ENCODE measurements at regions not wholly inside any gene's neighbourhood (a gene's known extent, or its start where the extent isn't known, plus 50 kb on each side); places are given as distances from the start of the nearest gene placed in this dataset.

DNA sequence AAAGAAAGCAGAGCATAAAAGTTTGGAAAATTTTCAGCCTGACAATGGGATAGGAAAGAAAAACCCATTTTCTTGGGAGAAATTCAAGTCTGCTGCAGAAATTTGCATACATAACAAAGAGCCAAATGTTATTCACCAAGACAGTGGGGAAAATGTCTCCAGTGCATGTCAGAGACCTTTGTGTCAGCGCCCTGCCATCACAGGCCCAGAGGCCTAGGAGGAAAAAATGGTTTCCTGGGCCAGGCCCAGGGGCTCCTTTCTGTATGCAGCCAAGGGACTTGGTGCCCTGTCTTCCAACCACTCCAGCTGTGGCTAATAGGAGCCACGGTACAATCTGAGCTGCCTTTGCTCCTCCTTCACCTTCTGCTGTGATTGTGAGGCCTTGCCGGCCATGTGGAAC is 189.1 kb upstream of the PITRM1 start:
- WGBS, 2 donors: 82 to 96% methylated on average over 3 of the region's 3 CpGs
- TF ChIP-seq POLR2A (IDR thresholded peaks at IDR 0.05): no peak
- TF ChIP-seq, protein P1, sequence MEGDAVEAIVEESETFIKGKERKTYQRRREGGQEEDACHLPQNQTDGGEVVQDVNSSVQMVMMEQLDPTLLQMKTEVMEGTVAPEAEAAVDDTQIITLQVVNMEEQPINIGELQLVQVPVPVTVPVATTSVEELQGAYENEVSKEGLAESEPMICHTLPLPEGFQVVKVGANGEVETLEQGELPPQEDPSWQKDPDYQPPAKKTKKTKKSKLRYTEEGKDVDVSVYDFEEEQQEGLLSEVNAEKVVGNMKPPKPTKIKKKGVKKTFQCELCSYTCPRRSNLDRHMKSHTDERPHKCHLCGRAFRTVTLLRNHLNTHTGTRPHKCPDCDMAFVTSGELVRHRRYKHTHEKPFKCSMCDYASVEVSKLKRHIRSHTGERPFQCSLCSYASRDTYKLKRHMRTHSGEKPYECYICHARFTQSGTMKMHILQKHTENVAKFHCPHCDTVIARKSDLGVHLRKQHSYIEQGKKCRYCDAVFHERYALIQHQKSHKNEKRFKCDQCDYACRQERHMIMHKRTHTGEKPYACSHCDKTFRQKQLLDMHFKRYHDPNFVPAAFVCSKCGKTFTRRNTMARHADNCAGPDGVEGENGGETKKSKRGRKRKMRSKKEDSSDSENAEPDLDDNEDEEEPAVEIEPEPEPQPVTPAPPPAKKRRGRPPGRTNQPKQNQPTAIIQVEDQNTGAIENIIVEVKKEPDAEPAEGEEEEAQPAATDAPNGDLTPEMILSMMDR (IDR thresholded peaks at IDR 0.05): no peak
- Histone ChIP-seq H3K27me3 (no peaks in the 10 kb centered on the region), H3K4me3 (no peak overlapping the region), H3K4me1 (no peaks in the 10 kb centered on the region), H3K9me3 (no peaks in the 10 kb centered on the region), H3K36me3 (ENCODE audit: low read depth, missing control alignments) (no peaks in the 10 kb centered on the region), H3K27ac (no peak overlapping the region)
- DNase-seq: no peak
- intact Hi-C loops (cut with DNase I; ENCODE audit: low total_unique reads): no loop called here

GRCh38 chr10:3357737-3358136 is 185.2 kb upstream of the PITRM1 start:
- WGBS, 2 donors: 86 to 88% methylated on average over 4 of the region's 4 CpGs
- intact Hi-C loops (cut with DNase I; ENCODE audit: low total_unique reads): no loop called here

DNA sequence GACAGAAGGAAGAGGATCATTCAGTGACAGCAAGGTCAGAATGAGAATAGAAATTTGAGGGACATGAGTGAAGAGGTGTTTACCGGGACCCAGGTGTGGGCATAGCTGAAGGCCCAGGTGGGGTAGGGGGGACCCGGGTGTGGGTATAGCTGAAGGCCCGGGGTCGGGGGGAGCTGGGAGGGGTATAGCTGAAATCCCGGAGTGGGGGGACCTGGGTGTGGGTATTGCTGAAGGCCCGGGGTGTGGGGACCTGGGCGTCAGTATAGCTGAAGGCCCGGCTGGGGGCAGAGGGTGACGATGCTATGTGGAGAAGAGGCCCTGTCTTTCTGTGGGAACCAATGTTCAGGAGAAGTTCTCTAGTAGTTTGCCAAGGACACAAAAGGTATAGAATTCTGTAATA is 183.0 kb upstream of the PITRM1 start:
- TF ChIP-seq, protein P1 (IDR thresholded peaks at IDR 0.05): no peak
- no peaks in the 10 kb centered on the region for H3K4me1 ChIP-seq
- no peaks in the 10 kb centered on the region for H3K36me3 ChIP-seq (ENCODE audit: low read depth, missing control alignments)
- 91 to 94% methylated on average over 9 of the region's 9 CpGs for WGBS, 2 donors
- no peaks in the 10 kb centered on the region for H3K27me3 ChIP-seq
- no peaks in the 10 kb centered on the region for H3K9me3 ChIP-seq
- DNase-seq: no peak
- H3K4me3 ChIP-seq: no peak overlapping the region
- intact Hi-C loops (cut with DNase I; ENCODE audit: low total_unique reads): no loop called here
- H3K27ac ChIP-seq: no peak overlapping the region

More at GRCh38 chr10:3357737-3358136, 185.2 kb upstream of the PITRM1 start:
- H3K36me3 ChIP-seq (ENCODE audit: low read depth, missing control alignments): no peaks in the 10 kb centered on the region
- H3K4me3 ChIP-seq: no peak overlapping the region
- H3K4me1 ChIP-seq: no peaks in the 10 kb centered on the region
- no peak for TF ChIP-seq POLR2A (IDR thresholded peaks at IDR 0.05)
- TF ChIP-seq, protein P1 (IDR thresholded peaks at IDR 0.05): no peak
- DNase-seq: no peak
- H3K9me3 ChIP-seq: no peaks in the 10 kb centered on the region
- no peaks in the 10 kb centered on the region for H3K27me3 ChIP-seq
- no peak overlapping the region for H3K27ac ChIP-seq

GRCh38 chr10:3354174-3354900 is 181.8 kb upstream of the PITRM1 start:
- WGBS, 2 donors: 97 to 98% methylated on average over 3 of the region's 3 CpGs
- Histone ChIP-seq H3K27me3 (no peaks in the 10 kb centered on the region), H3K4me3 (no peak overlapping the region), H3K9me3 (no peaks in the 10 kb centered on the region), H3K4me1 (no peaks in the 10 kb centered on the region), H3K27ac (no peak overlapping the region), H3K36me3 (ENCODE audit: low read depth, missing control alignments) (no peaks in the 10 kb centered on the region)
- intact Hi-C loops (cut with DNase I; ENCODE audit: low total_unique reads): no loop called here
- TF ChIP-seq POLR2A (IDR thresholded peaks at IDR 0.05): no peak
- TF ChIP-seq, protein P1 (IDR thresholded peaks at IDR 0.05): no peak
- no peak for DNase-seq

- WGBS, 2 donors: 45 to 55% methylated on average over 2 of the region's 2 CpGs
Measured at GRCh38 chr10:3353235-3353634, 180.7 kb upstream of the PITRM1 start.

More at GRCh38 chr10:3353235-3353634, 180.7 kb upstream of the PITRM1 start:
- intact Hi-C loops (cut with DNase I; ENCODE audit: low total_unique reads): no loop called here
- Histone ChIP-seq H3K27ac (no peak overlapping the region), H3K9me3 (no peaks in the 10 kb centered on the region), H3K4me3 (no peak overlapping the region), H3K4me1 (no peaks in the 10 kb centered on the region), H3K27me3 (no peaks in the 10 kb centered on the region), H3K36me3 (ENCODE audit: low read depth, missing control alignments) (no peaks in the 10 kb centered on the region)
- TF ChIP-seq, protein P1 (IDR thresholded peaks at IDR 0.05): no peak
- no peak for TF ChIP-seq POLR2A (IDR thresholded peaks at IDR 0.05)
- no peak for DNase-seq
